ENCODE measurements at regions not wholly inside any gene's neighbourhood (a gene's known extent, or its start where the extent isn't known, plus 50 kb on each side); places are given as distances from the start of the nearest gene placed in this dataset.
A peak's percentile ranks its signal among the peaks of the same experiment; 100 is the strongest.

GRCh38 chr6:81694855-81695254, 57.6 kb downstream of the TENT5A start:
- no peak for DNase-seq (ENCODE audit: low read depth)
- no peak overlapping the region for H3K4me3 ChIP-seq (ENCODE audit: low read length)
- no peak for TF ChIP-seq CTCF (IDR thresholded peaks at IDR 0.05; ENCODE audit: insufficient read depth, low read depth, low read length, missing control alignments)

- DNase-seq (ENCODE audit: low read depth) = no peak
- no peak overlapping the region for H3K4me3 ChIP-seq (ENCODE audit: low read length)
- TF ChIP-seq CTCF (IDR thresholded peaks at IDR 0.05; ENCODE audit: insufficient read depth, low read depth, low read length, missing control alignments) = no peak
Measured at GRCh38 chr6:81694207-81694606, 58.3 kb downstream of the TENT5A start.

- H3K4me3 ChIP-seq (ENCODE audit: low read length) = no peak overlapping the region
- no peak for DNase-seq (ENCODE audit: low read depth)
- no peak for TF ChIP-seq CTCF (IDR thresholded peaks at IDR 0.05; ENCODE audit: insufficient read depth, low read depth, low read length, missing control alignments)
Measured at GRCh38 chr6:81693266-81693665, 59.2 kb downstream of the TENT5A start.

GRCh38 chr6:81690073-81690472, 62.4 kb downstream of the TENT5A start:
- peak; percentile 2 for DNase-seq (ENCODE audit: low read depth)
- TF ChIP-seq CTCF (IDR thresholded peaks at IDR 0.05; ENCODE audit: insufficient read depth, low read depth, low read length, missing control alignments) = no peak
- no peak overlapping the region for H3K4me3 ChIP-seq (ENCODE audit: low read length)

- no peak for DNase-seq (ENCODE audit: low read depth)
- no peak for TF ChIP-seq CTCF (IDR thresholded peaks at IDR 0.05; ENCODE audit: insufficient read depth, low read depth, low read length, missing control alignments)
- no peak overlapping the region for H3K4me3 ChIP-seq (ENCODE audit: low read length)
Measured at GRCh38 chr6:81689580-81689979, 62.9 kb downstream of the TENT5A start.

GRCh38 chr6:81683912-81684311, 68.6 kb downstream of the TENT5A start:
- no peak overlapping the region for H3K4me3 ChIP-seq (ENCODE audit: low read length)
- TF ChIP-seq CTCF (IDR thresholded peaks at IDR 0.05; ENCODE audit: insufficient read depth, low read depth, low read length, missing control alignments) = no peak
- peak; percentile 17 for DNase-seq (ENCODE audit: low read depth)

GRCh38 chr6:81682858-81683620, 69.4 kb downstream of the TENT5A start:
- H3K4me3 ChIP-seq (ENCODE audit: low read length) = no peak overlapping the region
- TF ChIP-seq CTCF (IDR thresholded peaks at IDR 0.05; ENCODE audit: insufficient read depth, low read depth, low read length, missing control alignments) = no peak
- DNase-seq (ENCODE audit: low read depth) = no peak

Measured in epithelial cell of esophagus (primary cell).